ENCODE measurements at regions not wholly inside any gene's neighbourhood (a gene's known extent, or its start where the extent isn't known, plus 50 kb on each side); places are given as distances from the start of the nearest gene placed in this dataset.
"Not testable (repeated sequence)": the region's sequence is repeated elsewhere in the genome, so short reads cannot be mapped to it uniquely, and the experiment has no call there.

GRCh38 chr5:99510237-99510866, 581.5 kb upstream of the CHD1 start:
- TF ChIP-seq CTCF (IDR thresholded peaks at IDR 0.05; ENCODE audit: borderline replicate concordance, extremely low read depth, low read length, poor library complexity, severe bottlenecking); EZH2 (IDR thresholded peaks at IDR 0.05; ENCODE audit: borderline replicate concordance, low read depth, low read length, severe bottlenecking): not testable (repeated sequence)
